ENCODE measurements at regions not wholly inside any gene's neighbourhood (a gene's known extent, or its start where the extent isn't known, plus 50 kb on each side); places are given as distances from the start of the nearest gene placed in this dataset.

DNA sequence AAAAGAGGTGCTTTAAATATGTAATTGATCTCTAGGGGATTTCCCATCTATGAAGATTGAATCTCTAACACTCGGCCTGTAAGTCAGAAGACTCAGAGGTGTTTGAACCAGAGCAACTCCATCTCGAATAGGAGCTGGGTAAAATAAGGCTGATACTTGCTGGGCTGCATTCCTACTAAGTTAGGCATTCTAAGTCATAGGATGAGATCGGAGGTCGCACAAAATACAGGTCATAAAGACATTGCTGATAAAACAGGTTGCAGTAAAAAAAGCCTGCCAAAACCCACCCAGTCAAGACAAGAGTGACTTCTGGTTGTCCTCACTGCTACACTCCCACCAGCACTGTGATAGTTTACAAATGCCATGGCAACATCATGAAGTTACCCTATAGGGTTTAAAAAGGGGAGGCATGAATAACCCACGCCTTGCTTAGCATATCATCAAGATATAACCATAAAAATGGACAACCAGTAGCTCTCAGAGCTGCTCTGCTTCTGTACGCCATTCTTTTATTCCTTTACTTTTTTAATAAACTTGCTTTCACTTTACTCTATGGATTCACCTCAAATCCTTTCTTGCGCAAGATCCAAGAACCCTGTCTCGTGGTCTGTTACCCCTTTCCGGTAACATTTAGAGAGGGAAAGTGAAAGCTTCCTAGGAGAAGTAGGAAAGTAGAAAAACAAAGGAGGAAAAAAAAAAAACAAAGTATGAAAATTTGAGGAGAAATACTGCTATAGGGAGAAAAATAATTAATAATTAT is 129.7 kb upstream of the PHACTR1 start:
- TF ChIP-seq POLR2A (IDR thresholded peaks at IDR 0.05; ENCODE audit: low read length) (no peak), GATA1 (IDR thresholded peaks at IDR 0.05; ENCODE audit: low read depth, low read length) (no peak)
